ENCODE measurements at regions not wholly inside any gene's neighbourhood (a gene's known extent, or its start where the extent isn't known, plus 50 kb on each side); places are given as distances from the start of the nearest gene placed in this dataset.

DNA sequence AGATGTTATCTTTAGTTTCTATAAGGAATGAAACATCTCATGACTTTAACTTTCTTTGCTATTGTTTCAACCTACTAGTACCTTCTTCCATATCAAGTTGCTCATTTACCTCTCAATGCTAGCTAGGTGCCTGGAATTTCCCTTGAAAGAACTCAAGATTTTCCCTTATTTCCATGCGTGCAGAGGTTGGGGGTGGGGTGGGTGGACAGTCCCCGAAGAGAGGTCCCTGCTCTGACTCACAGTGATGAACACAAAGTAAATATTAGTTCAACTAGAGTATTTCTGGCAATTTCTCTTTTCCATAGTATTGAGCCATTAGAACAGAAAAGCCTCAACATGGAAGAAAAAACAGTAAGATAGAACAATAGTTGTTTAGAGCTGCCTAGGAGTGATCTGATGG, 239.0 kb upstream of the ZP4 start:
- in situ Hi-C loops (cut with MboI; ENCODE audit: low sequenced_read_pairs, unreplicated experiment) = no loop called here
- TF ChIP-seq, protein P1, sequence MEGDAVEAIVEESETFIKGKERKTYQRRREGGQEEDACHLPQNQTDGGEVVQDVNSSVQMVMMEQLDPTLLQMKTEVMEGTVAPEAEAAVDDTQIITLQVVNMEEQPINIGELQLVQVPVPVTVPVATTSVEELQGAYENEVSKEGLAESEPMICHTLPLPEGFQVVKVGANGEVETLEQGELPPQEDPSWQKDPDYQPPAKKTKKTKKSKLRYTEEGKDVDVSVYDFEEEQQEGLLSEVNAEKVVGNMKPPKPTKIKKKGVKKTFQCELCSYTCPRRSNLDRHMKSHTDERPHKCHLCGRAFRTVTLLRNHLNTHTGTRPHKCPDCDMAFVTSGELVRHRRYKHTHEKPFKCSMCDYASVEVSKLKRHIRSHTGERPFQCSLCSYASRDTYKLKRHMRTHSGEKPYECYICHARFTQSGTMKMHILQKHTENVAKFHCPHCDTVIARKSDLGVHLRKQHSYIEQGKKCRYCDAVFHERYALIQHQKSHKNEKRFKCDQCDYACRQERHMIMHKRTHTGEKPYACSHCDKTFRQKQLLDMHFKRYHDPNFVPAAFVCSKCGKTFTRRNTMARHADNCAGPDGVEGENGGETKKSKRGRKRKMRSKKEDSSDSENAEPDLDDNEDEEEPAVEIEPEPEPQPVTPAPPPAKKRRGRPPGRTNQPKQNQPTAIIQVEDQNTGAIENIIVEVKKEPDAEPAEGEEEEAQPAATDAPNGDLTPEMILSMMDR (IDR thresholded peaks at IDR 0.05; ENCODE audit: borderline replicate concordance, control extremely low read depth, extremely low read depth, insufficient read depth, missing control alignments) = no peak
- DNase-seq (ENCODE audit: low spot score) = no peak

- DNase-seq (ENCODE audit: low spot score) = no peak
- TF ChIP-seq, protein P1 (IDR thresholded peaks at IDR 0.05; ENCODE audit: borderline replicate concordance, control extremely low read depth, extremely low read depth, insufficient read depth, missing control alignments) = no peak
- in situ Hi-C loops (cut with MboI; ENCODE audit: low sequenced_read_pairs, unreplicated experiment) = no loop called here
Observed at GRCh38 chr1:238123201-238123600, 232.5 kb upstream of the ZP4 start.

- TF ChIP-seq, protein P1 (IDR thresholded peaks at IDR 0.05; ENCODE audit: borderline replicate concordance, control extremely low read depth, extremely low read depth, insufficient read depth, missing control alignments) = no peak
- in situ Hi-C loops (cut with MboI; ENCODE audit: low sequenced_read_pairs, unreplicated experiment) = no loop called here
Observed at GRCh38 chr1:238119861-238120260, 229.1 kb upstream of the ZP4 start.

GRCh38 chr1:238119060-238119459, 228.3 kb upstream of the ZP4 start:
- TF ChIP-seq, protein P1 (IDR thresholded peaks at IDR 0.05; ENCODE audit: borderline replicate concordance, control extremely low read depth, extremely low read depth, insufficient read depth, missing control alignments) = peak; percentile 4
- DNase-seq (ENCODE audit: low spot score) = no peak
- in situ Hi-C loops (cut with MboI; ENCODE audit: low sequenced_read_pairs, unreplicated experiment) = no loop called here

More at GRCh38 chr1:238119861-238120260, 229.1 kb upstream of the ZP4 start:
- no peak for DNase-seq (ENCODE audit: low spot score)

GRCh38 chr1:238115852-238116251, 225.1 kb upstream of the ZP4 start:
- TF ChIP-seq, protein P1 (IDR thresholded peaks at IDR 0.05; ENCODE audit: borderline replicate concordance, control extremely low read depth, extremely low read depth, insufficient read depth, missing control alignments) = no peak
- in situ Hi-C loops (cut with MboI; ENCODE audit: low sequenced_read_pairs, unreplicated experiment) = no loop called here
- no peak for DNase-seq (ENCODE audit: low spot score)

- TF ChIP-seq, protein P1 (IDR thresholded peaks at IDR 0.05; ENCODE audit: borderline replicate concordance, control extremely low read depth, extremely low read depth, insufficient read depth, missing control alignments) = no peak
- no peak for DNase-seq (ENCODE audit: low spot score)
- in situ Hi-C loops (cut with MboI; ENCODE audit: low sequenced_read_pairs, unreplicated experiment) = no loop called here
Observed at GRCh38 chr1:238112952-238113621, 222.4 kb upstream of the ZP4 start.

Measured in GM13976 (cell line).